A673 (cell line): ENCODE measurements at regions not wholly inside any gene's neighbourhood (a gene's known extent, or its start where the extent isn't known, plus 50 kb on each side); places are given as distances from the start of the nearest gene placed in this dataset.

ENCODE experiments used
- BruUV-seq: library from RNA; stranded (reverse); fragments of 400-500 nt; replicated peaks from 2 replicates; lab custom pipeline; 2021; lab: Mats Ljungman, UMichigan
- CTCF ChIA-PET: fragments of 300-600 bp; sonication (Branson Sonifier 250); formaldehyde crosslinking; loops from one replicate; lab custom pipeline; 2022; ENCODE audit warnings: antibody characterized with exemption; lab: Charles Lee
- POLR2A ChIA-PET: fragments of 300-600 bp; sonication (Branson Sonifier 250); formaldehyde crosslinking; loops from one replicate; lab custom pipeline; 2022; ENCODE audit warnings: antibody characterized with exemption; ENCODE audit not compliant: low non-redundant PET; lab: Charles Lee
- DNase-seq: peaks from one replicate; pipeline ENCODE4 v3.0.0-alpha.2; 2015; ENCODE audit warnings: low spot score
- H3K27ac ChIP-seq: fragments of 200-600 bp; sonication (generic); 2 replicates; pipeline ENCODE4 v1.5.1; 2016; ENCODE audit warnings: mixed run types, low read depth, mild to moderate bottlenecking, mixed read lengths, antibody characterized with exemption, low read length; ENCODE audit not compliant: poor library complexity, severe bottlenecking
- H3K27me3 ChIP-seq: fragments of 200-600 bp; sonication (generic); replicated peaks from 2 replicates; pipeline ENCODE4 v1.6.1; 2017; ENCODE audit warnings: mixed run types, low read depth, mild to moderate bottlenecking, mixed read lengths, antibody characterized with exemption, low read length; ENCODE audit not compliant: insufficient read depth, poor library complexity
- H3K36me3 ChIP-seq: fragments of 200-600 bp; sonication (generic); 2 replicates; pipeline ENCODE4 v1.6.1; 2016; ENCODE audit warnings: mixed run types, mild to moderate bottlenecking, mixed read lengths, antibody characterized with exemption, low read length; ENCODE audit not compliant: insufficient read depth, poor library complexity, severe bottlenecking
- H3K4me1 ChIP-seq: fragments of 200-600 bp; sonication (generic); 2 replicates; pipeline ENCODE4 v1.6.1; 2017; ENCODE audit warnings: mixed run types, mild to moderate bottlenecking, mixed read lengths, antibody characterized with exemption, low read length; ENCODE audit not compliant: insufficient read depth, poor library complexity, severe bottlenecking
- H3K4me3 ChIP-seq: fragments of 200-600 bp; sonication (generic); 2 replicates; pipeline ENCODE4 v1.5.1; 2016; ENCODE audit warnings: low read depth, mixed run types, mild to moderate bottlenecking, mixed read lengths, low read length; ENCODE audit not compliant: poor library complexity, severe bottlenecking
- H3K9me3 ChIP-seq: fragments of 200-600 bp; sonication (generic); 2 replicates; pipeline ENCODE4 v1.6.1; 2016; ENCODE audit warnings: mixed run types, low read depth, mild to moderate bottlenecking, mixed read lengths, antibody characterized with exemption, low read length; ENCODE audit not compliant: poor library complexity, severe bottlenecking
- EZH2 ChIP-seq: fragments of 200-600 bp; sonication (generic); IDR thresholded peaks from 2 replicates; pipeline ENCODE4 v1.6.1; 2017; ENCODE audit warnings: borderline replicate concordance, low read depth, mild to moderate bottlenecking, mixed read lengths, antibody characterized with exemption, low read length; ENCODE audit not compliant: poor library complexity, severe bottlenecking
- intact Hi-C: fragments of 100-400 bp; cut with micrococcal nuclease; formaldehyde crosslinking; loops from one replicate; pipeline ENCODE4 v1.10.0; 2022; ENCODE audit not compliant: unreplicated experiment
- TF ChIP-seq, protein P1 (sequence below): fragments of 300-800, 200-600 bp; sonication (generic); conservative IDR thresholded peaks from 2 replicates; pipeline ENCODE4 v1.5.1; 2017; ENCODE audit warnings: low read depth, mild to moderate bottlenecking, antibody characterized with exemption, low read length, moderate library complexity, mixed read lengths

DNA sequence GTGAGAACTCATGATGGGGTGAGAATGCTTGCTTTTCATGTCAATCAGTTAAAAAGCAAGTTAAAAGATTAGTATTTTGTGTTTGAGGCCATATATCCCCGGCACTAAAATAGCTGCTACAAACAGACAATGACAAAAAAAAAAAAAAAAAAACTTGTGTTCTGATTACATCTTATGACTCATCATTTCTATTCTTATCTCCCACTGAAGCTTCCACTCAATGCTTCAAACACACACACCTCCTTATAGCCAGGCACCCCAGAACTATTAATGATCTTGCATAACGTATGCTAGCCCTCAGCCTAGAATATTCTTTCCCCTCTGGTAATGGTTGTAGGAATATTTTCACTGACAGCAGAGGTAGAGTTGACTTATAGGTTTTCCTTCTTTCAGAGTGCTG is 778.3 kb downstream of the TRIB2 start:
- no peaks in the 10 kb centered on the region for H3K9me3 ChIP-seq
- DNase-seq: no peak
- no peak overlapping the region for H3K4me3 ChIP-seq
- no TSS peak for BruUV-seq
- intact Hi-C loops: no loop called here
- no peaks in the 10 kb centered on the region for H3K36me3 ChIP-seq
- POLR2A ChIA-PET: no interaction called here
- no peak for TF ChIP-seq EZH2
- TF ChIP-seq, protein P1, sequence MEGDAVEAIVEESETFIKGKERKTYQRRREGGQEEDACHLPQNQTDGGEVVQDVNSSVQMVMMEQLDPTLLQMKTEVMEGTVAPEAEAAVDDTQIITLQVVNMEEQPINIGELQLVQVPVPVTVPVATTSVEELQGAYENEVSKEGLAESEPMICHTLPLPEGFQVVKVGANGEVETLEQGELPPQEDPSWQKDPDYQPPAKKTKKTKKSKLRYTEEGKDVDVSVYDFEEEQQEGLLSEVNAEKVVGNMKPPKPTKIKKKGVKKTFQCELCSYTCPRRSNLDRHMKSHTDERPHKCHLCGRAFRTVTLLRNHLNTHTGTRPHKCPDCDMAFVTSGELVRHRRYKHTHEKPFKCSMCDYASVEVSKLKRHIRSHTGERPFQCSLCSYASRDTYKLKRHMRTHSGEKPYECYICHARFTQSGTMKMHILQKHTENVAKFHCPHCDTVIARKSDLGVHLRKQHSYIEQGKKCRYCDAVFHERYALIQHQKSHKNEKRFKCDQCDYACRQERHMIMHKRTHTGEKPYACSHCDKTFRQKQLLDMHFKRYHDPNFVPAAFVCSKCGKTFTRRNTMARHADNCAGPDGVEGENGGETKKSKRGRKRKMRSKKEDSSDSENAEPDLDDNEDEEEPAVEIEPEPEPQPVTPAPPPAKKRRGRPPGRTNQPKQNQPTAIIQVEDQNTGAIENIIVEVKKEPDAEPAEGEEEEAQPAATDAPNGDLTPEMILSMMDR: no peak
- CTCF ChIA-PET: no interaction called here
- no peaks in the 10 kb centered on the region for H3K4me1 ChIP-seq
- H3K27me3 ChIP-seq: no peaks in the 10 kb centered on the region
- no peak overlapping the region for H3K27ac ChIP-seq

DNA sequence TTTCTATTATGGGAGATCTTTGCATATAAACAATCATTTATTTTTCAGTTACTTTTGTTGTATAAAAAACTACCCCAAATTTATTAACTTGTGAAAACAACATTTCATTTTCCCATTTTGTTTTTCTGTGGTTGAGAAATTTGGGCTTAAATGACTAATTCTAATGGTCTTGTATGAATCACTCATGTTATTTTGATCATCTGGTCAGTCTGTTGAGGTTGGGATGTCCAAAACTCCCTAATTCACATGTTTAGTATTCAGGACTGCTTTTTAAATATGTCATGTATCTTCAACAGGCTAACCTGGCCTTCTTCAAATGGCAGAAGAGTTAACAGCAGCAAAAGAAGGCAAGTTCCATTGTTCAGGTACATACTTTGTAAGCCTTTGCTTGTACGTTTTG is 788.1 kb downstream of the TRIB2 start:
- no peaks in the 10 kb centered on the region for H3K36me3 ChIP-seq
- TF ChIP-seq, protein P1: no peak
- no peak for TF ChIP-seq EZH2
- H3K9me3 ChIP-seq: no peaks in the 10 kb centered on the region
- BruUV-seq: no TSS peak
- H3K27ac ChIP-seq: no peak overlapping the region
- ChIA-PET POLR2A (no interaction called here), CTCF (no interaction called here)
- H3K4me1 ChIP-seq: no peaks in the 10 kb centered on the region
- no peak overlapping the region for H3K4me3 ChIP-seq
- peaks cover 7% of the 10 kb centered on the region for H3K27me3 ChIP-seq
- no peak for DNase-seq
- intact Hi-C loops: no loop called here

DNA sequence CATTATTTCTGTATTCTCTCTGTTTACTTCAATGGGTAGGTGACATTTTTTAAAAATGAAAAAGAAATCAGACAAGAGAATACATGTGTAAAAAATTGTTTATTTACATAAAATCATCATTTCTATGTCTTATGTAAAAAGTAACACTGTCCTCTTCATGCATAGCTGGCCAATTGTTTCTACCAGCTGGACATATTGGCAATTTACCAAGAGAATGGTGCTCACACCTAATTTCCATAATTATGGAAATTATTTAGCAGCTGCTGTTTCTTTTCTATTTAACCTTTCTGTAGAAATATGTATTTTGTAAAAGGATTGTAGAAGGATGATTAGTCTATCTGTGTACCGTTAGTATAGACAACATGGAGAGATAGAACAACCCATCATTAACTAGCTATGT is 791.9 kb downstream of the TRIB2 start:
- BruUV-seq: no TSS peak
- CTCF ChIA-PET: no interaction called here
- no peaks in the 10 kb centered on the region for H3K9me3 ChIP-seq

More for the DNA sequence above, 791.9 kb downstream of the TRIB2 start:
- DNase-seq: no peak
- H3K36me3 ChIP-seq: no peaks in the 10 kb centered on the region
- H3K4me3 ChIP-seq: no peak overlapping the region
- no peaks in the 10 kb centered on the region for H3K4me1 ChIP-seq
- intact Hi-C loops: no loop called here
- H3K27me3 ChIP-seq: peaks cover 3% of the 10 kb centered on the region
- POLR2A ChIA-PET: no interaction called here
- TF ChIP-seq EZH2: no peak
- TF ChIP-seq, protein P1: no peak
- H3K27ac ChIP-seq: no peak overlapping the region
